Liver (tissue), 8 donors: ENCODE measurements at regions not wholly inside any gene's neighbourhood (a gene's known extent, or its start where the extent isn't known, plus 50 kb on each side); places are given as distances from the start of the nearest gene placed in this dataset.

Experiments used
- DNase-seq: peaks from one replicate; pipeline ENCODE4 v3.0.0-alpha.2; 2017; ENCODE audit warnings: low spot score
- H3K27ac ChIP-seq, 2 donors: one replicate each; pipeline ENCODE4 v1.7.0; 2013; ENCODE audit warnings: inconsistent platforms in 2 of 2, low read length in 2 of 2, control low read depth in 1 of 2, low read depth in 1 of 2, mild to moderate bottlenecking in 1 of 2
- H3K27me3 ChIP-seq, 4 donors: one replicate each; pipeline versions ENCODE4 v1.6.1 to v1.7.0; 2013; ENCODE audit warnings: low read length in 3 of 4, inconsistent platforms in 1 of 4, mild to moderate bottlenecking in 1 of 4, moderate library complexity in 1 of 4; ENCODE audit not compliant: control insufficient read depth in 4 of 4, insufficient read depth in 4 of 4
- H3K36me3 ChIP-seq, 4 donors: one replicate each; pipeline versions ENCODE4 v1.6.1 to v1.7.0; 2013; ENCODE audit warnings: low read length in 3 of 4, mild to moderate bottlenecking in 3 of 4, low read depth in 1 of 4, moderate library complexity in 1 of 4; ENCODE audit not compliant: control insufficient read depth in 4 of 4, insufficient read depth in 3 of 4
- H3K4me1 ChIP-seq, 4 donors: one replicate each; pipeline versions ENCODE4 v1.6.1 to v1.7.0; 2013; ENCODE audit warnings: low read length in 3 of 4, mild to moderate bottlenecking in 3 of 4, moderate library complexity in 1 of 4; ENCODE audit not compliant: control insufficient read depth in 4 of 4, insufficient read depth in 4 of 4
- H3K4me3 ChIP-seq, 3 donors: one replicate each; pipeline versions ENCODE4 v1.6.1 to v1.7.0; 2013; ENCODE audit warnings: low read length in 3 of 3, control low read depth in 1 of 3, low read depth in 1 of 3, mild to moderate bottlenecking in 1 of 3
- H3K9ac ChIP-seq, 2 donors: one replicate each; pipeline ENCODE4 v1.7.0; 2013; ENCODE audit warnings: low read length in 2 of 2, mild to moderate bottlenecking in 2 of 2, moderate library complexity in 2 of 2, control low read depth in 1 of 2, low read depth in 1 of 2
- H3K9me3 ChIP-seq, 4 donors: one replicate each; pipeline versions ENCODE4 v1.6.1 to v1.7.0; 2013; ENCODE audit warnings: low read length in 3 of 4; ENCODE audit not compliant: control insufficient read depth in 4 of 4
- ATF3 ChIP-seq: IDR thresholded peaks from 2 replicates; pipeline ENCODE4 v1.6.1; 2016; ENCODE audit warnings: antibody characterized with exemption
- CTCF ChIP-seq: fragments of 150-350 bp; IDR thresholded peaks from 2 replicates; pipeline ENCODE4 v1.5.1; 2017; ENCODE audit warnings: improper control_type of control experiment, low read depth, low read length; ENCODE audit not compliant: missing input control
- EGR1 ChIP-seq, 2 donors: IDR thresholded peaks; 2 replicates each; pipeline ENCODE4 v1.6.1; 2016 to 2018; ENCODE audit warnings: antibody characterized with exemption in 2 of 2, low read depth in 2 of 2
- FOXA1 ChIP-seq: IDR thresholded peaks from 2 replicates; pipeline ENCODE4 v1.6.1; 2016; ENCODE audit warnings: antibody characterized with exemption
- FOXA2 ChIP-seq: IDR thresholded peaks from 2 replicates; pipeline ENCODE4 v1.6.1; 2016; ENCODE audit warnings: antibody characterized with exemption
- GABPA ChIP-seq, 2 donors: IDR thresholded peaks in 1 of 2; conservative IDR thresholded peaks in 1 of 2; 2 replicates each; pipeline ENCODE4 v1.6.1; 2016; ENCODE audit warnings: antibody characterized with exemption in 2 of 2, mild to moderate bottlenecking in 1 of 2, moderate library complexity in 1 of 2
- HNF4A ChIP-seq, 2 donors: conservative IDR thresholded peaks; 2 replicates each; pipeline ENCODE4 v1.6.1; 2016; ENCODE audit warnings: antibody characterized with exemption in 2 of 2, mild to moderate bottlenecking in 2 of 2
- HNF4G ChIP-seq: IDR thresholded peaks from 2 replicates; pipeline ENCODE4 v1.6.1; 2016; ENCODE audit warnings: antibody characterized with exemption
- JUND ChIP-seq, 2 donors: IDR thresholded peaks; 2 replicates each; pipeline ENCODE4 v1.6.1; 2016; ENCODE audit warnings: antibody characterized with exemption in 2 of 2
- MAX ChIP-seq: IDR thresholded peaks from 2 replicates; pipeline ENCODE4 v1.6.1; 2016; ENCODE audit warnings: antibody characterized with exemption
- NR2F2 ChIP-seq: IDR thresholded peaks from 2 replicates; pipeline ENCODE4 v1.6.1; 2016; ENCODE audit warnings: antibody characterized with exemption
- RAD21 ChIP-seq, 2 donors: IDR thresholded peaks; 2 replicates each; pipeline ENCODE4 v1.6.1; 2016; ENCODE audit warnings: antibody characterized with exemption in 2 of 2, mild to moderate bottlenecking in 2 of 2
- REST ChIP-seq: IDR thresholded peaks from 2 replicates; pipeline ENCODE4 v1.6.1; 2016; ENCODE audit warnings: antibody characterized with exemption, mild to moderate bottlenecking
- RXRA ChIP-seq, 2 donors: IDR thresholded peaks; 2 replicates each; pipeline ENCODE4 v1.6.1; 2017 to 2018; ENCODE audit warnings: antibody characterized with exemption in 2 of 2, mild to moderate bottlenecking in 1 of 2
- SP1 ChIP-seq: IDR thresholded peaks from 2 replicates; pipeline ENCODE4 v1.6.1; 2018; ENCODE audit warnings: antibody characterized with exemption, mild to moderate bottlenecking
- TAF1 ChIP-seq: conservative IDR thresholded peaks from 2 replicates; pipeline ENCODE4 v1.6.1; 2016; ENCODE audit warnings: antibody characterized with exemption, mild to moderate bottlenecking
- YY1 ChIP-seq: IDR thresholded peaks from 2 replicates; pipeline ENCODE4 v1.6.1; 2016; ENCODE audit warnings: antibody characterized with exemption, mild to moderate bottlenecking
- ZBTB33 ChIP-seq: IDR thresholded peaks from 2 replicates; pipeline ENCODE4 v1.6.1; 2016; ENCODE audit warnings: antibody characterized with exemption
- WGBS: extraction: QIAGEN DNeasy Blood & Tissue Kit; methylation state at CpG from one replicate; pipeline ENCODE4 v1.1.7; 2013; 5-methylcytosine and 5-hydroxymethylcytosine counted together
- donor health status: healthy.
- donor health status: healthy.
- donor health status: healthy.
- donor health status: healthy.
- donor health status: healthy.

- Histone ChIP-seq H3K4me1 (no peaks in the 10 kb centered on the region), H3K27ac (no peak overlapping the region), H3K4me3 (no peak overlapping the region)
These were observed 1667.8 kb downstream of the KCNT2 start for GRCh38 chr1:194940336-194941030.

More at GRCh38 chr1:194940336-194941030, 1667.8 kb downstream of the KCNT2 start:
- H3K9ac ChIP-seq: no peak overlapping the region
- no peaks in the 10 kb centered on the region for H3K9me3 ChIP-seq
- WGBS: 77% methylated on average over 2 of the region's 2 CpGs
- no peaks in the 10 kb centered on the region for H3K36me3 ChIP-seq
- H3K27me3 ChIP-seq: peaks cover 0 to 3% (median 0%) of the 10 kb centered on the region in 4 donors
- no peak for TF ChIP-seq NR2F2
- no peak for TF ChIP-seq FOXA1
- no peak for TF ChIP-seq FOXA2
- no peak for TF ChIP-seq MAX
- TF ChIP-seq JUND (IDR thresholded peaks at IDR 0.05): no peak
- TF ChIP-seq REST: no peak
- no peak for TF ChIP-seq TAF1
- TF ChIP-seq CTCF: no peak
- TF ChIP-seq SP1: no peak
- TF ChIP-seq HNF4G: no peak
- TF ChIP-seq GABPA (IDR thresholded peaks at IDR 0.05 in 1 of 2, conservative IDR thresholded peaks at IDR 0.05 in 1 of 2): no peak
- TF ChIP-seq YY1: no peak
- no peak for TF ChIP-seq RXRA (IDR thresholded peaks at IDR 0.05)
- TF ChIP-seq ATF3: no peak
- TF ChIP-seq RAD21 (IDR thresholded peaks at IDR 0.05): no peak
- TF ChIP-seq EGR1 (IDR thresholded peaks at IDR 0.05; ENCODE audit: low read depth in 2 of 2): no peak
- TF ChIP-seq ZBTB33: no peak
- no peak for TF ChIP-seq HNF4A (conservative IDR thresholded peaks at IDR 0.05)
- no peak for DNase-seq
